Lower leg skin (tissue), 4 donors: ENCODE measurements at regions not wholly inside any gene's neighbourhood (a gene's known extent, or its start where the extent isn't known, plus 50 kb on each side); places are given as distances from the start of the nearest gene placed in this dataset.

Source experiments
- DNase-seq, 2 donors: peaks; one replicate each; pipeline ENCODE4 v3.0.0-alpha.2; 2019; ENCODE audit warnings: low spot score in 2 of 2
- H3K4me3 ChIP-seq: fragments of 200-600 bp; sonication (generic); 2 replicates; pipeline ENCODE4 v1.5.1; 2017; ENCODE audit warnings: mild to moderate bottlenecking, low read depth; ENCODE audit not compliant: poor library complexity, severe bottlenecking
- CTCF ChIP-seq, 3 donors: fragments of 450-650 bp; IDR thresholded peaks; one replicate each; pipeline ENCODE4 v1.5.1; 2016; ENCODE audit warnings: antibody characterized with exemption in 3 of 3, mild to moderate bottlenecking in 3 of 3, moderate library complexity in 2 of 3
- POLR2A ChIP-seq, 2 donors: fragments of 450-650 bp; IDR thresholded peaks; one replicate each; pipeline ENCODE4 v1.6.1; 2016 to 2017; ENCODE audit warnings: antibody characterized with exemption in 2 of 2, mild to moderate bottlenecking in 1 of 2, moderate library complexity in 1 of 2
- WGBS, 2 donors: methylation state at CpG; one replicate each; pipeline ENCODE4 v1.1.5; 2018; 5-methylcytosine and 5-hydroxymethylcytosine counted together
- intact Hi-C: fragments of 100-400 bp; cut with DNase I; formaldehyde crosslinking; loops from one replicate; pipeline ENCODE4 v1.15.0; 2023; ENCODE audit warnings: low total_unique reads

GRCh38 chr16:48970216-48970615, 311.4 kb downstream of the CBLN1 start:
- no peak overlapping the region for H3K4me3 ChIP-seq
- DNase-seq: peak in 1 of 2 donors; percentile 65
- intact Hi-C loops: no loop called here
- WGBS, 2 donors: 84 to 88% methylated on average over 7 of the region's 7 CpGs
- no peak for TF ChIP-seq POLR2A (IDR thresholded peaks at IDR 0.05)
- TF ChIP-seq CTCF (IDR thresholded peaks at IDR 0.05): no peak

- TF ChIP-seq CTCF (IDR thresholded peaks at IDR 0.05) (no peak), POLR2A (IDR thresholded peaks at IDR 0.05) (no peak)
- intact Hi-C loops: no loop called here
- DNase-seq: peak in 1 of 2 donors; percentile 72
- H3K4me3 ChIP-seq: no peak overlapping the region
- WGBS, 2 donors: 88 to 89% methylated on average over 4 of the region's 4 CpGs
Observed at GRCh38 chr16:48969611-48970010, 312.0 kb downstream of the CBLN1 start.

- no peak for DNase-seq
- TF ChIP-seq POLR2A (IDR thresholded peaks at IDR 0.05) (no peak), CTCF (IDR thresholded peaks at IDR 0.05) (no peak)
- WGBS, 2 donors: 49 to 57% methylated on average over 3 of the region's 3 CpGs
- intact Hi-C loops: no loop called here
- H3K4me3 ChIP-seq: no peak overlapping the region
Observed at GRCh38 chr16:48965386-48965785, 316.3 kb downstream of the CBLN1 start.

GRCh38 chr16:48963901-48964615, 317.6 kb downstream of the CBLN1 start:
- peak in 1 of 2 donors; percentile 8 for DNase-seq
- 95 to 96% methylated on average over 1 of the region's 1 CpG for WGBS, 2 donors
- intact Hi-C loops: no loop called here
- H3K4me3 ChIP-seq: no peak overlapping the region
- TF ChIP-seq POLR2A (IDR thresholded peaks at IDR 0.05): no peak
- TF ChIP-seq CTCF (IDR thresholded peaks at IDR 0.05): no peak

GRCh38 chr16:48963306-48963705, 318.3 kb downstream of the CBLN1 start:
- 39 to 40% methylated on average over 3 of the region's 3 CpGs for WGBS, 2 donors

More at GRCh38 chr16:48963306-48963705, 318.3 kb downstream of the CBLN1 start:
- TF ChIP-seq POLR2A (IDR thresholded peaks at IDR 0.05) (no peak), CTCF (IDR thresholded peaks at IDR 0.05) (no peak)
- no peak for DNase-seq
- H3K4me3 ChIP-seq: no peak overlapping the region
- intact Hi-C loops: no loop called here
